Breast epithelium (tissue), 3 donors: ENCODE measurements at regions not wholly inside any gene's neighbourhood (a gene's known extent, or its start where the extent isn't known, plus 50 kb on each side); places are given as distances from the start of the nearest gene placed in this dataset.

Experiments used
- CTCF ChIP-seq, 3 donors: fragments of 450-650 bp; IDR thresholded peaks; one replicate each; pipeline ENCODE4 v1.5.1; 2016 to 2017; ENCODE audit warnings: antibody characterized with exemption in 3 of 3, mild to moderate bottlenecking in 3 of 3, moderate library complexity in 3 of 3
- POLR2A ChIP-seq: fragments of 450-650 bp; IDR thresholded peaks from one replicate; pipeline ENCODE4 v1.6.1; 2016; ENCODE audit warnings: antibody characterized with exemption, mild to moderate bottlenecking, moderate library complexity

GRCh38 chr2:7454592-7454991 lies 537.4 kb downstream of the RNF144A start:
- TF ChIP-seq CTCF (IDR thresholded peaks at IDR 0.05): no peak
- no peak for TF ChIP-seq POLR2A
